Lower leg skin (tissue), 3 donors: ENCODE measurements at regions not wholly inside any gene's neighbourhood (a gene's known extent, or its start where the extent isn't known, plus 50 kb on each side); places are given as distances from the start of the nearest gene placed in this dataset.

ENCODE experiments used
- CTCF ChIP-seq, 3 donors: fragments of 450-650 bp; IDR thresholded peaks; one replicate each; pipeline ENCODE4 v1.5.1; 2016; ENCODE audit warnings: antibody characterized with exemption in 3 of 3, mild to moderate bottlenecking in 3 of 3, moderate library complexity in 2 of 3
- POLR2A ChIP-seq, 2 donors: fragments of 450-650 bp; IDR thresholded peaks; one replicate each; pipeline ENCODE4 v1.6.1; 2016 to 2017; ENCODE audit warnings: antibody characterized with exemption in 2 of 2, mild to moderate bottlenecking in 1 of 2, moderate library complexity in 1 of 2

GRCh38 chr21:28539623-28539988 lies 453.1 kb downstream of the LTN1 start:
- no peak for TF ChIP-seq CTCF (IDR thresholded peaks at IDR 0.05)
- no peak for TF ChIP-seq POLR2A (IDR thresholded peaks at IDR 0.05)
